ENCODE measurements at regions not wholly inside any gene's neighbourhood (a gene's known extent, or its start where the extent isn't known, plus 50 kb on each side); places are given as distances from the start of the nearest gene placed in this dataset.

GRCh38 chr6:95387845-95388244, 189.5 kb upstream of the MANEA start:
- TF ChIP-seq, protein P1, sequence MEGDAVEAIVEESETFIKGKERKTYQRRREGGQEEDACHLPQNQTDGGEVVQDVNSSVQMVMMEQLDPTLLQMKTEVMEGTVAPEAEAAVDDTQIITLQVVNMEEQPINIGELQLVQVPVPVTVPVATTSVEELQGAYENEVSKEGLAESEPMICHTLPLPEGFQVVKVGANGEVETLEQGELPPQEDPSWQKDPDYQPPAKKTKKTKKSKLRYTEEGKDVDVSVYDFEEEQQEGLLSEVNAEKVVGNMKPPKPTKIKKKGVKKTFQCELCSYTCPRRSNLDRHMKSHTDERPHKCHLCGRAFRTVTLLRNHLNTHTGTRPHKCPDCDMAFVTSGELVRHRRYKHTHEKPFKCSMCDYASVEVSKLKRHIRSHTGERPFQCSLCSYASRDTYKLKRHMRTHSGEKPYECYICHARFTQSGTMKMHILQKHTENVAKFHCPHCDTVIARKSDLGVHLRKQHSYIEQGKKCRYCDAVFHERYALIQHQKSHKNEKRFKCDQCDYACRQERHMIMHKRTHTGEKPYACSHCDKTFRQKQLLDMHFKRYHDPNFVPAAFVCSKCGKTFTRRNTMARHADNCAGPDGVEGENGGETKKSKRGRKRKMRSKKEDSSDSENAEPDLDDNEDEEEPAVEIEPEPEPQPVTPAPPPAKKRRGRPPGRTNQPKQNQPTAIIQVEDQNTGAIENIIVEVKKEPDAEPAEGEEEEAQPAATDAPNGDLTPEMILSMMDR (IDR thresholded peaks at IDR 0.05; ENCODE audit: low read depth, low read length): no peak
- TF ChIP-seq EZH2phosphoT487 (IDR thresholded peaks at IDR 0.05; ENCODE audit: low read depth): no peak
